CD4-positive, CD25-positive, alpha-beta regulatory T cell (primary cell): ENCODE measurements at regions not wholly inside any gene's neighbourhood (a gene's known extent, or its start where the extent isn't known, plus 50 kb on each side); places are given as distances from the start of the nearest gene placed in this dataset.

Experiments
- ATAC-seq, 2 donors: fragments of 150-1000 bp; cut with Tn5 transposase; one replicate each; pipeline ENCODE4 v1.10.0; 2021; ENCODE audit warnings: low read depth in 2 of 2, moderate number of reproducible peaks in 2 of 2, moderate library complexity in 1 of 2
- DNase-seq, 3 donors: peaks; one replicate each; pipeline versions ENCODE4 v3.0.0 to v3.0.0-alpha.2; 2012 to 2022; ENCODE audit warnings: mixed read lengths in 1 of 3
- H3K27ac ChIP-seq: one replicate; pipeline ENCODE4 v1.7.0; 2013; ENCODE audit warnings: mild to moderate bottlenecking, low read length; ENCODE audit not compliant: insufficient read depth, poor library complexity, severe bottlenecking
- H3K27me3 ChIP-seq: one replicate; pipeline ENCODE4 v1.7.0; 2013; ENCODE audit warnings: low read length; ENCODE audit not compliant: control insufficient read depth, insufficient read depth
- H3K36me3 ChIP-seq: one replicate; pipeline ENCODE4 v1.7.0; 2013; ENCODE audit warnings: mild to moderate bottlenecking, low read length, moderate library complexity; ENCODE audit not compliant: control insufficient read depth, insufficient read depth
- H3K4me1 ChIP-seq: 2 replicates; pipeline ENCODE4 v1.7.0; 2013; ENCODE audit warnings: mild to moderate bottlenecking, low read length; ENCODE audit not compliant: insufficient read depth, control insufficient read depth, poor library complexity, severe bottlenecking
- H3K4me3 ChIP-seq: one replicate; pipeline ENCODE4 v1.7.0; 2013; ENCODE audit warnings: low read depth, mild to moderate bottlenecking, low read length, moderate library complexity
- H3K9me3 ChIP-seq, 2 experiments: 1 replicate in 1 of 2; 2 replicates in 1 of 2; pipeline ENCODE4 v1.7.0; 2013; ENCODE audit warnings: low read length in 2 of 2, mild to moderate bottlenecking in 1 of 2, moderate library complexity in 1 of 2; ENCODE audit not compliant: control insufficient read depth in 2 of 2
- H3K27ac Mint-ChIP-seq, 3 donors: one replicate each; pipeline ENCODE4 v1.8.0; 2020 to 2022; ENCODE audit warnings: mild to moderate bottlenecking in 3 of 3, mixed read lengths in 3 of 3, moderate library complexity in 2 of 3
- H3K27me3 Mint-ChIP-seq: one replicate; pipeline ENCODE4 v1.8.0; 2022; ENCODE audit warnings: mild to moderate bottlenecking, mixed read lengths
- H3K36me3 Mint-ChIP-seq: one replicate; pipeline ENCODE4 v1.8.0; 2020; ENCODE audit warnings: mixed read lengths
- H3K4me1 Mint-ChIP-seq, 4 donors: one replicate each; pipeline ENCODE4 v1.8.0; 2020 to 2022; ENCODE audit warnings: mixed read lengths in 4 of 4, mild to moderate bottlenecking in 1 of 4
- H3K4me3 Mint-ChIP-seq, 4 donors: one replicate each; pipeline ENCODE4 v1.8.0; 2020 to 2022; ENCODE audit warnings: mild to moderate bottlenecking in 4 of 4, mixed read lengths in 4 of 4, moderate library complexity in 3 of 4
- H3K9me3 Mint-ChIP-seq, 7 donors: one replicate each; pipeline ENCODE4 v1.8.0; 2020 to 2022; ENCODE audit warnings: mixed read lengths in 7 of 7, mild to moderate bottlenecking in 3 of 7, moderate library complexity in 2 of 7

DNA sequence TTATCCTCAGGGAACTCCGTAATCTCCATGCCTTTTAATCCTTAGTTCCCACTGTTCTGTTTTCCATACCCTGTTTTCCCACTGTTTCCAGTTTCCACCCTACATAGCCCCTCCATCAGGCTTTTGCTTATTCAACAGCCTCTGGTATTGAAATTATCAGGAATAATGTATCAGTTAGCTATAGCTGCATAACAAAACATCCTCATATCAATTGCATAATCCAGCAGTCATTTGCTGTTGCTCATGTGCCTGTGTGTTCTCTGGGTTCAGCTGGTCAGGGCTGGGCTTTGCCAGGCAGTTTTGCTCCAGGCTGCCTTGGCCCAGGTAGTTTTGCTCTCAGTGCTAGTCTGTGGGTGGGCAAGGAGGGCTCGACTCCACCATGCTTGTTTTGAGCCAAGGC is 94.3 kb upstream of the FOXA2 start:
- Histone ChIP-seq H3K36me3 (no peaks in the 10 kb centered on the region), H3K9me3 (no peaks in the 10 kb centered on the region), H3K4me1 (no peaks in the 10 kb centered on the region), H3K27ac (no peak overlapping the region), H3K27me3 (no peaks in the 10 kb centered on the region), H3K4me3 (no peak overlapping the region)
- Mint-ChIP-seq H3K9me3 (peaks cover 0 to 9% (median 2%) of the 10 kb centered on the region in 7 donors), H3K4me1 (no peaks in the 10 kb centered on the region), H3K27ac (no peak overlapping the region), H3K36me3 (no peaks in the 10 kb centered on the region), H3K4me3 (no peak overlapping the region), H3K27me3 (no peaks in the 10 kb centered on the region)
- ATAC-seq (no peak), DNase-seq (no peak)

DNA sequence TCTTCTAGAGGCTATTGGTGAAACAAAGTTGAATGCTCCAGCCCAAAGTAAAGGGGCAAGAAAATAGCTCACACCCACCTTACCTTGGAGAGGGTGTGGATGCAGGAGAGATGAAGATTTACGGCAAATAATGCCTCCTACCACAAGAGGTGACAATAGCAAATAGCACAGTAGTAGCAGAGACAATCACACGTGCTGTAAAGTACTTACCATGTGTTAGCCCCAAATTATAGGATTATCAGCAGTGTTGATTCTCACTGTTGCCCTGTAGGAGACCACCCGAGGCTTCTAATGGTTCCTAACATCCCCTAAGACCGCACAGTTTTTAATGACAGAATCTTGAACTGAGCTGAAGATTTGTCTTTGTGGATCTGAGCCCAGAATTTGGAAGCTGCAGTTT is 94.8 kb upstream of the FOXA2 start:
- DNase-seq: no peak
- no peak overlapping the region for H3K4me3 ChIP-seq
- H3K9me3 ChIP-seq: no peaks in the 10 kb centered on the region
- H3K27me3 ChIP-seq: no peaks in the 10 kb centered on the region
- no peak overlapping the region for H3K27ac ChIP-seq
- H3K4me1 Mint-ChIP-seq: no peaks in the 10 kb centered on the region
- H3K4me3 Mint-ChIP-seq: no peak overlapping the region
- no peak for ATAC-seq
- peaks cover 0 to 9% (median 2%) of the 10 kb centered on the region in 7 donors for H3K9me3 Mint-ChIP-seq
- no peaks in the 10 kb centered on the region for H3K36me3 ChIP-seq
- no peaks in the 10 kb centered on the region for H3K36me3 Mint-ChIP-seq
- no peak overlapping the region for H3K27ac Mint-ChIP-seq
- H3K4me1 ChIP-seq: no peaks in the 10 kb centered on the region
- H3K27me3 Mint-ChIP-seq: no peaks in the 10 kb centered on the region

DNA sequence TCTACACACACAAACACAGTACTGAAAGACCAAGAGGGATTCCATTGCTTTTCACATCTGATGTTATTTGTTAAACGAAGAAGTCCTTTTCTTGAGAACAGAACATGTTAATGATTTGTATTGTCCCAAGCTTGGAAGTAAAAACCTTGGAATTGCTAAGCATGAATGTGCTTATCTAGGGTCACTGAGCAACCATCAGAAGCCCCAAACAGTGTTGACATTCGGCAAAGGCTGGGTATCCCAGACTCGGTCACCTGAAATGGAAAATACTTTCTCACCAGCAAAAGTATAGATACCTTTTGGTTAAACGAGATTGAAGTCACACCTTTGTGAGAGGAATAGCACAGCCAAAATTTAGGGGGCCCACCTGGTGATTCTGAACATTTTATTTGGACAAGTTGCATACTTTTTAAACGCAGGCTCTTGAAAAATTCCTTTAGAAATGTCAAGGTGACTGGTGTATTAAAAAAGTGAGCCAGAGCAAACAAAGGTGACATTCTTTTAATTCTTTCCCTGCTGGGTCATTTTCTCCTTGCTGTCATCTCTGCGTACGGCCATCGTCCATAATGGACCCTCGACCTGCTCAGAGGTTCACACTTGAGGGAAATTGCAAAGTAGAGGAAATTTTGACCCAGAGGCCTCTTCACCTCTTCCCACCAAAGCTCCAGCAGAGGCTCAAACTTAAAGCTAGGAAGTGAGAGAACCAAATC is 95.8 kb upstream of the FOXA2 start:
- Histone ChIP-seq H3K4me3 (no peak overlapping the region), H3K9me3 (no peaks in the 10 kb centered on the region), H3K36me3 (no peaks in the 10 kb centered on the region), H3K27ac (no peak overlapping the region), H3K27me3 (no peaks in the 10 kb centered on the region), H3K4me1 (no peaks in the 10 kb centered on the region)
- DNase-seq (no peak), ATAC-seq (no peak)
- Mint-ChIP-seq H3K27ac (no peak overlapping the region), H3K4me1 (no peaks in the 10 kb centered on the region), H3K4me3 (no peak overlapping the region), H3K27me3 (no peaks in the 10 kb centered on the region), H3K9me3 (peaks cover 0 to 9% (median 1%) of the 10 kb centered on the region in 7 donors), H3K36me3 (no peaks in the 10 kb centered on the region)

DNA sequence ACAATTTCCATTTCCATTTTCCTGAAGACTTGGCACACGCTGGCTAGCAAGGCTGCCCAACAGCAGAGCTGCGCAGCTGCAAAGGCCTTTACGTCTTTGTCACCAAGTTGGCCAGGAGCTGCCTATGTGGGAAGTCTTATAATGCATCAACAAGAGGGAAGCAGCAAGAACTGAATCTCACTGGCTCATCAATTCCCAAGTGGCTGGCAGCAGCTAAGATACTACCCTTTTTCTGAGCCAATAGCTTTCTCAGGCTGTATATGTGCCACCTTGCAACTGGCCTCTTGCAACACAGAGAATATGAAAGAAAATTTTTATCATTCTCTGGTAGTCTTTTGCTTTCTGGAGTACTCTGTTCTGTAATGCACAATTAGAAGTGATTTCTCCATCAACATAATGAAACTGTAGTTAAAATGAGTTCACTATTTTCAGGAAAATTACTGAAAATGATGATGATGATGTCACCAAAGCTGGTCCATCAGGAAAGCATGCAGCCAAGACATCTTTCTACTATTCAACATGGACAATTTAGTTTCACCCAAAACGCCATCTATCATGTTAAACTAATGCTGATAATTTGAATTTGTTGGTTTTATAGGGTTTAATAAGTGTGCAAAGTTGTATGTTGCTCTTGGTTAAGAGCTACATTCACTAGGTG is 97.3 kb upstream of the FOXA2 start:
- Histone ChIP-seq H3K4me3 (no peak overlapping the region), H3K27me3 (no peaks in the 10 kb centered on the region), H3K4me1 (no peaks in the 10 kb centered on the region), H3K27ac (no peak overlapping the region), H3K9me3 (no peaks in the 10 kb centered on the region), H3K36me3 (no peaks in the 10 kb centered on the region)
- no peak for DNase-seq
- Mint-ChIP-seq H3K9me3 (peaks cover 0 to 3% (median 2%) of the 10 kb centered on the region in 7 donors), H3K4me3 (no peak overlapping the region), H3K27ac (no peak overlapping the region), H3K27me3 (no peaks in the 10 kb centered on the region), H3K36me3 (no peaks in the 10 kb centered on the region), H3K4me1 (no peaks in the 10 kb centered on the region)
- ATAC-seq: no peak

DNA sequence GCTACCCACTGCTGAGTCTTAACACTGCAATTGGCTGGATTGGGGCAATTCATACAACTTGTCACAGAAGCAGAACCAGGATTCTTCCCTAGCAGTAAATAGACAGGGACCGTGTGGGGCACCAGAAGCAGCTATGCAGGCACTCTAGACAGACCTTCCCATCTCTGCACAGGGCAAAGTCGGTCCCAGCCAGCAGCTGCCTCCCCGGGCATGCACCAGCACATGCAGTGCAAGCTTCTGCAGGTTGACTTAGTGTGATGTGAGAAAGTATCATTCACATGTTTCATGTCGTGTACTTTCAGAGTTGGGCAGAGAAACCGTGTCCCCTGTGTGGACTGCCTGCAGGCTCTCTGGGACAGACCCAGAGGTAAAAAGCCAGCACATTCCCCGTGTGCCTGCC is 98.0 kb upstream of the FOXA2 start:
- Mint-ChIP-seq H3K27me3 (no peaks in the 10 kb centered on the region), H3K9me3 (peaks cover 0 to 3% (median 0%) of the 10 kb centered on the region in 7 donors), H3K27ac (no peak overlapping the region), H3K36me3 (no peaks in the 10 kb centered on the region), H3K4me3 (no peak overlapping the region), H3K4me1 (no peaks in the 10 kb centered on the region)
- Histone ChIP-seq H3K4me3 (no peak overlapping the region), H3K9me3 (no peaks in the 10 kb centered on the region), H3K36me3 (no peaks in the 10 kb centered on the region), H3K27ac (no peak overlapping the region), H3K27me3 (no peaks in the 10 kb centered on the region), H3K4me1 (no peaks in the 10 kb centered on the region)
- ATAC-seq: no peak
- no peak for DNase-seq

DNA sequence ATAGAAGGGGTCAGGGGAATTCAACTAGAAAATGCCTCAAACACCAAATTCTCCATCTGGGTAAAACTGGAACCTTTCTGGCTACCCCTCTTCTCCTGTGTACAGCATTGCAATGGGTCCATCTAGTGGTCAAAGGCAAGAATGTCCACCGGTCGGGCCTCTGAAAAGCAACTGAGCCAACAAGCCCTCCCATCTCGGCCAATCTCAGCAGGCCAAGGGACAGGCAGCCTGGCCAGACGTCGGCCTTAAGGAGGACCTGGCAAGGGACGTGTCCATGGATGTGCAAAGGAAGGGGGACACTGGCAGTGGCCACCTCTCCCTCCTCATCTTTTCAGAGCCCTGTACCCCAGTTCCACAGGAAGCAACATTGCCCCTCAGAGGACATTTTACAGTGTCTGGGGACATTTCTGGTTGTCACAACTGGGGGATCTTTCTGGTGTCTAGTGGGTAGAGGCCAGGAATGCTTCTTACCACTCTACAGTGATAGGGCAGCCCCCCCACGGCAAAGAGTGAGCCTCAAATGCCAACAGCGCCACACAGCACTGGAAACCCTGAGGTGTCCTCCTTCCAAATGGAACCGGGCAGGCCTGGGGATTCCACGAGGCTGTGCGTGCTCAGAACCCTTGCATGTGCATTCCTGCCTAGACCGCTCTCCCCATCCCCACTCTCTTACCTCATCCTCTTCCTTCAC is 99.8 kb upstream of the FOXA2 start:
- no peak overlapping the region for H3K4me3 Mint-ChIP-seq
- H3K27ac Mint-ChIP-seq: peak overlapping the region in 1 of 3 donors; percentile 75
- peak in 1 of 3 donors; percentile 22 for DNase-seq
- Histone ChIP-seq H3K4me1 (no peaks in the 10 kb centered on the region), H3K4me3 (no peak overlapping the region), H3K36me3 (no peaks in the 10 kb centered on the region), H3K27ac (no peak overlapping the region), H3K9me3 (no peaks in the 10 kb centered on the region), H3K27me3 (no peaks in the 10 kb centered on the region)
- no peaks in the 10 kb centered on the region for H3K4me1 Mint-ChIP-seq
- H3K9me3 Mint-ChIP-seq: peaks cover 0 to 5% (median 0%) of the 10 kb centered on the region in 7 donors
- H3K27me3 Mint-ChIP-seq: no peaks in the 10 kb centered on the region
- ATAC-seq: no peak
- no peaks in the 10 kb centered on the region for H3K36me3 Mint-ChIP-seq

DNA sequence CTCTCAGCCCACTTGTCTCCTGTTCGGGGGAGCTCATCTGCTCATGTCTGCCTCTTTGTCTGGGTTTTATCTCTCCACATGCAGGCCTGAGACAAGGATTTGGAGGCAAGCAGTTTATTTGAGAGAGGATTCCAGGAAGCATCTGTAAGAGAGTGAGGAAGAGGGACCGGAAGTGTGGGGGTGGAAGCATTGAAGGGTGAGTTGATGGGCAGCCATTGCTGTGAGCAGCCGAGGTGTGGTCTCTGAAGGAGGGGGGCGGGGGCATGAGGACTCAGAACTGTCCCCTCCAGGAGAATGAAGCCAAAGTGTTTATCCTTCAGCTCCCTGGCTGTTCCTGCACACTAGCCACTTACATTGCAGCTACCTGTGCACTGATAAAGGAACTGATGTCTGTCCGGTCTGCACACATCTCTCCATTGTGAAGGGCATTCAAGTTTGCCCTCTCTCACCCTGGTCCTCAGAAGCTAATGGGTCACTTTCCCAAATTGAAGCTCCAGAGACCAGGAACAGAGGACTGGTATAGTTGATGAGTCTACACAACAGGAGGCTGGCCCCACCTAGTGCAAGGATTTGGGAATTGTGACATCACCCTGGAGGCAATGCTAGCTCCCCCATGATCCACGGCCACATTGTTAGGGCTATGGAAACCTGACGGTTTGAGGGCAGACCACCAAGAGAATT is 100.5 kb upstream of the FOXA2 start:
- Histone ChIP-seq H3K9me3 (no peaks in the 10 kb centered on the region), H3K4me1 (no peaks in the 10 kb centered on the region), H3K36me3 (no peaks in the 10 kb centered on the region), H3K4me3 (no peak overlapping the region), H3K27ac (no peak overlapping the region), H3K27me3 (no peaks in the 10 kb centered on the region)
- no peaks in the 10 kb centered on the region for H3K4me1 Mint-ChIP-seq
- H3K27ac Mint-ChIP-seq: peak overlapping the region in 2 of 3 donors; percentile 17 to 75
- DNase-seq: no peak
- peaks cover 0 to 5% (median 0%) of the 10 kb centered on the region in 7 donors for H3K9me3 Mint-ChIP-seq
- H3K36me3 Mint-ChIP-seq: no peaks in the 10 kb centered on the region
- no peak for ATAC-seq
- peaks cover 2% of the 10 kb centered on the region for H3K27me3 Mint-ChIP-seq
- H3K4me3 Mint-ChIP-seq: no peak overlapping the region
